Heart left ventricle (tissue), 13 donors: ENCODE measurements at regions not wholly inside any gene's neighbourhood (a gene's known extent, or its start where the extent isn't known, plus 50 kb on each side); places are given as distances from the start of the nearest gene placed in this dataset.

Experiments used
- POLR2A ChIP-seq, 2 donors: fragments of 450-650 bp; IDR thresholded peaks; one replicate each; pipeline ENCODE4 v1.6.1; 2017; ENCODE audit warnings: antibody characterized with exemption in 2 of 2, mild to moderate bottlenecking in 2 of 2, moderate library complexity in 2 of 2
- TF ChIP-seq, protein P1 (sequence below), 12 donors: fragments of 200-600 bp; sonication (generic) in 4 of 12; IDR thresholded peaks; one replicate each; pipeline versions ENCODE4 v1.5.0 to v1.8.0; 2018 to 2022; ENCODE audit warnings: antibody characterized with exemption in 12 of 12, mild to moderate bottlenecking in 5 of 12
- donor health status: ischemic (EF 13 %, LVEDD 7.1; RV severe dilation, severe dysfunction).
- donor health status: DM: no; HTN: yes; CAD: no.
- donor health status: DM: no; HTN: no; CAD: no.
- donor health status: ischemic (EF 25% LVEDD 6.9; RV normal size, moderate dysfunction).
- donor health status: ischemic (EF 25% LVEDD 5.7; RV mildly dilated, moderate dysfunction).
- donor health status: ischemic (EF 35%, LVEDD 5.7; RV mildly dilated, moderate dysfunction).
- donor health status: nonischemic (EF 11% LVEDD 7.7; RV severe dilation, severe dysfunction).
- donor health status: DM: yes; HTN: yes; CAD: no.
- donor health status: PGD.
- donor health status: ischemic (EF 29% LVEDD 5.4; RV normal size, mild dysfunction).
- donor health status: nonischemic (EF 23%, LVEDD 6.1; RV moderate dilation, normal function).

DNA sequence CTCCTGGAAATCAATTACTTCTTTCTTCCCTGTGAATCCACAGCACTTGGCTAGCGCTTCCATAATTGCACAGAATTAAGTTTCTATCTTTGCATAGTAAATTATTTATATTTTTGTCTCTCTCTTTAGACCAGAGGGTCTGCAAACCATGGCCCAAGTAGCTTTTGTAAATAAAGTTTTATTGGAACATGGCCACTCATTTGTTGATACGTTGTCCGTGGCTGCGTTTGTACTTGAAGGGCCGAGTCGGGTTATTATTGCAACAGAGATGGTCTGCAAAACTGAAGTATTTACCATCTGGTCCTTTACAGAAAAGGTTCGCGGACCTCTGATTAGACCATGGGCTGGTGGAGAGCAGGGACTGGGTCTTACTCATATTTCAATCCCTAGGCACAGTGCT, 102.5 kb downstream of the RPLP1 start:
- TF ChIP-seq, protein P1, sequence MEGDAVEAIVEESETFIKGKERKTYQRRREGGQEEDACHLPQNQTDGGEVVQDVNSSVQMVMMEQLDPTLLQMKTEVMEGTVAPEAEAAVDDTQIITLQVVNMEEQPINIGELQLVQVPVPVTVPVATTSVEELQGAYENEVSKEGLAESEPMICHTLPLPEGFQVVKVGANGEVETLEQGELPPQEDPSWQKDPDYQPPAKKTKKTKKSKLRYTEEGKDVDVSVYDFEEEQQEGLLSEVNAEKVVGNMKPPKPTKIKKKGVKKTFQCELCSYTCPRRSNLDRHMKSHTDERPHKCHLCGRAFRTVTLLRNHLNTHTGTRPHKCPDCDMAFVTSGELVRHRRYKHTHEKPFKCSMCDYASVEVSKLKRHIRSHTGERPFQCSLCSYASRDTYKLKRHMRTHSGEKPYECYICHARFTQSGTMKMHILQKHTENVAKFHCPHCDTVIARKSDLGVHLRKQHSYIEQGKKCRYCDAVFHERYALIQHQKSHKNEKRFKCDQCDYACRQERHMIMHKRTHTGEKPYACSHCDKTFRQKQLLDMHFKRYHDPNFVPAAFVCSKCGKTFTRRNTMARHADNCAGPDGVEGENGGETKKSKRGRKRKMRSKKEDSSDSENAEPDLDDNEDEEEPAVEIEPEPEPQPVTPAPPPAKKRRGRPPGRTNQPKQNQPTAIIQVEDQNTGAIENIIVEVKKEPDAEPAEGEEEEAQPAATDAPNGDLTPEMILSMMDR (IDR thresholded peaks at IDR 0.05): no peak
- TF ChIP-seq POLR2A (IDR thresholded peaks at IDR 0.05): no peak
